Loucy (cell line): ENCODE measurements at regions not wholly inside any gene's neighbourhood (a gene's known extent, or its start where the extent isn't known, plus 50 kb on each side); places are given as distances from the start of the nearest gene placed in this dataset.

Source experiments
- H2AFZ ChIP-seq: fragments of 200-600 bp; sonication (generic); 2 replicates; pipeline ENCODE4 v1.6.0; 2016; ENCODE audit warnings: antibody characterized with exemption, mild to moderate bottlenecking, low read length, moderate library complexity
- H3F3A ChIP-seq: fragments of 200-600 bp; 2 replicates; pipeline ENCODE4 v1.6.0; 2016; ENCODE audit warnings: antibody characterized with exemption, low read depth, mild to moderate bottlenecking
- H3K27me3 ChIP-seq: fragments of 200-600 bp; sonication (generic); 2 replicates; pipeline ENCODE4 v1.6.1; 2014; ENCODE audit warnings: low read length, mild to moderate bottlenecking; ENCODE audit not compliant: insufficient read depth, poor library complexity, severe bottlenecking
- H3K36me3 ChIP-seq: fragments of 200-600 bp; sonication (generic); 2 replicates; pipeline ENCODE4 v1.6.1; 2016; ENCODE audit warnings: low read length; ENCODE audit not compliant: insufficient read depth
- H3K4me1 ChIP-seq: fragments of 200-600 bp; sonication (generic); 2 replicates; pipeline ENCODE4 v1.5.1; 2014; ENCODE audit warnings: low read length, mild to moderate bottlenecking; ENCODE audit not compliant: insufficient read depth, poor library complexity, severe bottlenecking
- H3K4me2 ChIP-seq: fragments of 200-600 bp; sonication (generic); 2 replicates; pipeline ENCODE4 v1.6.0; 2014; ENCODE audit warnings: antibody characterized with exemption, low read length, low read depth, mild to moderate bottlenecking; ENCODE audit not compliant: poor library complexity, severe bottlenecking
- H3K4me3 ChIP-seq: fragments of 200-600 bp; sonication (generic); 2 replicates; pipeline ENCODE4 v1.5.1; 2014; ENCODE audit warnings: low read length, mild to moderate bottlenecking, mixed read lengths; ENCODE audit not compliant: poor library complexity, severe bottlenecking
- H3K79me2 ChIP-seq: fragments of 200-600 bp; sonication (generic); 2 replicates; pipeline ENCODE4 v1.6.1; 2014; ENCODE audit warnings: low read length; ENCODE audit not compliant: insufficient read depth
- H3K9ac ChIP-seq: fragments of 200-600 bp; sonication (generic); 2 replicates; pipeline ENCODE4 v1.6.0; 2014; ENCODE audit warnings: mild to moderate bottlenecking, low read depth, low read length, moderate library complexity; ENCODE audit not compliant: poor library complexity, severe bottlenecking
- H3K9me2 ChIP-seq: fragments of 200-600 bp; sonication (generic); replicated peaks from 2 replicates; pipeline ENCODE4 v1.6.1; 2016; ENCODE audit warnings: low read depth, low read length, mixed read lengths
- H3K9me3 ChIP-seq: fragments of 200-600 bp; sonication (generic); 2 replicates; pipeline ENCODE4 v1.6.1; 2014; ENCODE audit warnings: mild to moderate bottlenecking, antibody characterized with exemption, low read length, low read depth; ENCODE audit not compliant: insufficient read depth
- H4K20me1 ChIP-seq: fragments of 200-600 bp; sonication (generic); 2 replicates; pipeline ENCODE4 v1.6.0; 2014; ENCODE audit warnings: antibody characterized with exemption, low read length, mild to moderate bottlenecking; ENCODE audit not compliant: insufficient read depth, poor library complexity, severe bottlenecking
- EZH2phosphoT487 ChIP-seq: fragments of 200-600 bp; IDR thresholded peaks from 2 replicates; pipeline ENCODE4 v1.6.1; 2018; ENCODE audit warnings: antibody characterized with exemption, mild to moderate bottlenecking, moderate library complexity, borderline replicate concordance
- TF ChIP-seq, protein P1 (sequence below): fragments of 200-600 bp; sonication (generic); conservative IDR thresholded peaks from 2 replicates; pipeline ENCODE4 v1.5.1; 2014; ENCODE audit warnings: mild to moderate bottlenecking, antibody characterized with exemption, low read length

DNA sequence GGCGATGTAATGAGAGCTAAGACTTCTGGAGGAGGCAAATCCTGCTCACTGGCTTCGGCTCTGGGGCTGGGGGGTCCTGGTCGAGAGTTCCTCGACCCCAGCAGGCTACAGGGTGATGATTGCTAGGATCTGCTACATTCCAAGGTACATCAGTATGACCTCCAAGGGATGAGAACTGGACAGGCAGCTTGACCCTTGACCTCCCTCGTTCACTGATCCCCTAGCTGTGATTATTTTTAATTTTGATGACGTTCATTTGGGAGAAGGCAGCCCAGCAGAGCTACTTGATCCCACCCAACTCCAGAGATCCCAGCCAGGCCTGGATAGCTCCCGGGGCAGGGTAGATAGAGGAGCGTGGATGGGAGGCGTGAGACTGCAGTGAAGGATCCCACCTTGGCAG is 242.3 kb downstream of the MAF start:
- H3K4me3 ChIP-seq: no peak overlapping the region
- H3K9me2 ChIP-seq: no peaks in the 10 kb centered on the region
- H3K4me2 ChIP-seq: no peak overlapping the region
- H2AFZ ChIP-seq: no peak overlapping the region
- H3F3A ChIP-seq: no peaks in the 10 kb centered on the region
- H3K9ac ChIP-seq: no peak overlapping the region
- H3K36me3 ChIP-seq: no peaks in the 10 kb centered on the region
- TF ChIP-seq EZH2phosphoT487: no peak
- TF ChIP-seq, protein P1, sequence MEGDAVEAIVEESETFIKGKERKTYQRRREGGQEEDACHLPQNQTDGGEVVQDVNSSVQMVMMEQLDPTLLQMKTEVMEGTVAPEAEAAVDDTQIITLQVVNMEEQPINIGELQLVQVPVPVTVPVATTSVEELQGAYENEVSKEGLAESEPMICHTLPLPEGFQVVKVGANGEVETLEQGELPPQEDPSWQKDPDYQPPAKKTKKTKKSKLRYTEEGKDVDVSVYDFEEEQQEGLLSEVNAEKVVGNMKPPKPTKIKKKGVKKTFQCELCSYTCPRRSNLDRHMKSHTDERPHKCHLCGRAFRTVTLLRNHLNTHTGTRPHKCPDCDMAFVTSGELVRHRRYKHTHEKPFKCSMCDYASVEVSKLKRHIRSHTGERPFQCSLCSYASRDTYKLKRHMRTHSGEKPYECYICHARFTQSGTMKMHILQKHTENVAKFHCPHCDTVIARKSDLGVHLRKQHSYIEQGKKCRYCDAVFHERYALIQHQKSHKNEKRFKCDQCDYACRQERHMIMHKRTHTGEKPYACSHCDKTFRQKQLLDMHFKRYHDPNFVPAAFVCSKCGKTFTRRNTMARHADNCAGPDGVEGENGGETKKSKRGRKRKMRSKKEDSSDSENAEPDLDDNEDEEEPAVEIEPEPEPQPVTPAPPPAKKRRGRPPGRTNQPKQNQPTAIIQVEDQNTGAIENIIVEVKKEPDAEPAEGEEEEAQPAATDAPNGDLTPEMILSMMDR: no peak
- no peaks in the 10 kb centered on the region for H3K9me3 ChIP-seq
- no peaks in the 10 kb centered on the region for H3K79me2 ChIP-seq
- H3K27me3 ChIP-seq: no peaks in the 10 kb centered on the region
- H3K4me1 ChIP-seq: no peaks in the 10 kb centered on the region
- no peaks in the 10 kb centered on the region for H4K20me1 ChIP-seq

DNA sequence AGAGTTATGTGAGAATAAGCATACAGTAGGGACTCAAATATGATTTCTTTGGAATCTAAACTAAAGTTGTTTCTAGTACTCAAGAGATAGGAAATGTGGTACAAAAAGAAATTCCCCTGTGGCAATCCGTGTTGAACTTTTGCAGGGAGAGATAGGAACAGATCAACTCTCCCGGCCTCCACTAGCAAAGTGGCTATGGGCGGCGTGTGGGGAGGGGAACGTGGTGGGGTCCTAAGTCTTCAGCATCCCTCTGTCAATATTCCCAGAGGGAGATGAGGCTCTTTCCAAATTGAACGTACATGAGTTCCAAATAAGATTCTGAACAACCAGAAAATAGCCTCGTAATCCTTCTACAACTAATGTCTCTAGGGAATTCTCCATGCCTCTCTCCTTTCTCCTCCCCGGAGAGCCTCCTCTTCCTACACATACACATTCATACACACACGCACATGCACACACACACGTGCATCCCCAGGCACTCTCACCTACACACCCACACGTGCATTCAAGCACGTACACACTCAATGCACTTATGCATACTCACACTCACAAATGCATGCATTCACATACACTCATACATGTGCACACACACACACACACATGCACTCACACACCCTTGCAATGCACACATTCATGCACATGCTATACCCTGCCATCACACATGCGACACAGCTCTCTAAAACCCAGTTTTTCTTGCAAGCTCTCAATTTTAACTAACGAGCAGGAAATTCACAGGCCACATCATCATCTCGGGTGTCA is 244.8 kb downstream of the MAF start:
- no peaks in the 10 kb centered on the region for H3K36me3 ChIP-seq
- H4K20me1 ChIP-seq: no peaks in the 10 kb centered on the region
- no peaks in the 10 kb centered on the region for H3F3A ChIP-seq
- no peaks in the 10 kb centered on the region for H3K9me2 ChIP-seq
- H3K4me3 ChIP-seq: no peak overlapping the region
- no peak overlapping the region for H3K4me2 ChIP-seq
- no peak overlapping the region for H3K9ac ChIP-seq
- no peaks in the 10 kb centered on the region for H3K4me1 ChIP-seq
- H3K9me3 ChIP-seq: no peaks in the 10 kb centered on the region
- no peaks in the 10 kb centered on the region for H3K79me2 ChIP-seq
- no peak overlapping the region for H2AFZ ChIP-seq
- H3K27me3 ChIP-seq: no peaks in the 10 kb centered on the region
- TF ChIP-seq, protein P1: no peak

DNA sequence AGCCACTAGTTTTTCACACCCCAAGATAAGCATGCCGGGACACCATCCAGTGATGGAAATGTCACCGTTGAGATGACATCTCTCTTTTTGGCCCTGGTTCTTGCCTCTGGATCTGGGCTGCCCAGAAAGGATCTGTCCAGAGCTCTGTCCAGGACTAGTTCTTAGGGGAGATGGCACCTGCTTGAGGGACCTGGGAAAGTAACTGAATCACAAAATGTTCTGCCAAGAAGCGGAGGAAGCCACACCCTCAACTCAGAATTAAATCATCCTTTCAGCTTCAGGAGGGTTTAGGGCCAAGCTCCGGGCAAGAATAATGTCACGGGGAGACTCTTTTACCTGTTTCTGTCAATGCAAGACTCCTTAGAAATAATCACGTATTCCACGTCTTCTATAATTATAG is 248.6 kb downstream of the MAF start:
- Histone ChIP-seq H3K4me2 (no peak overlapping the region), H3K36me3 (no peaks in the 10 kb centered on the region), H3K4me3 (no peak overlapping the region), H3K79me2 (no peaks in the 10 kb centered on the region), H3F3A (no peaks in the 10 kb centered on the region), H3K27me3 (no peaks in the 10 kb centered on the region), H4K20me1 (no peaks in the 10 kb centered on the region), H3K9me3 (no peaks in the 10 kb centered on the region), H3K9me2 (no peaks in the 10 kb centered on the region), H2AFZ (no peak overlapping the region), H3K9ac (no peak overlapping the region), H3K4me1 (no peaks in the 10 kb centered on the region)
- no peak for TF ChIP-seq EZH2phosphoT487
- TF ChIP-seq, protein P1: no peak
